Vagina (tissue), 2 donors: ENCODE measurements at regions not wholly inside any gene's neighbourhood (a gene's known extent, or its start where the extent isn't known, plus 50 kb on each side); places are given as distances from the start of the nearest gene placed in this dataset.

ENCODE experiments used
- DNase-seq, 2 donors: peaks; one replicate each; pipeline ENCODE4 v3.0.0-alpha.2; 2017; ENCODE audit errors: extremely low spot score in 2 of 2
- H3K27ac ChIP-seq: fragments of 200-600 bp; sonication (generic); one replicate; pipeline ENCODE4 v1.5.1; 2019
- H3K27me3 ChIP-seq: fragments of 200-600 bp; sonication (generic); one replicate; pipeline ENCODE4 v1.5.1; 2019
- H3K36me3 ChIP-seq, 2 donors: fragments of 200-600 bp; sonication (generic); one replicate each; pipeline ENCODE4 v1.5.1; 2017 to 2019
- H3K4me1 ChIP-seq: fragments of 200-600 bp; sonication (generic); one replicate; pipeline ENCODE4 v1.5.1; 2019
- H3K4me3 ChIP-seq, 2 donors: fragments of 200-600 bp; sonication (generic); 1 replicate in 1 of 2; 2 replicates in 1 of 2; pipeline ENCODE4 v1.5.1; 2016 to 2019
- H3K9me3 ChIP-seq: fragments of 200-600 bp; sonication (generic); one replicate; pipeline ENCODE4 v1.5.1; 2019
- CTCF ChIP-seq, 3 experiments: fragments of 450-650 bp in 2 of 3; fragments of 200-600 bp in 1 of 3; sonication (generic) in 1 of 3; IDR thresholded peaks; one replicate each; pipeline ENCODE4 v1.5.1; 2017 to 2019; ENCODE audit warnings: antibody characterized with exemption in 3 of 3, mild to moderate bottlenecking in 2 of 3, moderate library complexity in 2 of 3
- POLR2A ChIP-seq, 2 donors: fragments of 450-650 bp; IDR thresholded peaks; one replicate each; pipeline ENCODE4 v1.6.1; 2017; ENCODE audit warnings: antibody characterized with exemption in 2 of 2, mild to moderate bottlenecking in 2 of 2, moderate library complexity in 2 of 2
- POLR2AphosphoS5 ChIP-seq, 2 donors: sonication (generic); formaldehyde crosslinking; IDR thresholded peaks; one replicate each; pipeline ENCODE4 v1.9.0; 2017; ENCODE audit warnings: antibody characterized with exemption in 2 of 2, mild to moderate bottlenecking in 2 of 2, low read depth in 1 of 2; ENCODE audit not compliant: insufficient read depth in 1 of 2
- intact Hi-C: fragments of 100-400 bp; cut with DNase I; formaldehyde crosslinking; loops from one replicate; pipeline ENCODE4 v1.15.1; 2023

- DNase-seq = no peak
- H3K27ac ChIP-seq = no peak overlapping the region
- H3K4me3 ChIP-seq = no peak overlapping the region
- TF ChIP-seq POLR2AphosphoS5 (IDR thresholded peaks at IDR 0.05; ENCODE audit: insufficient read depth in 1 of 2, low read depth in 1 of 2) (no peak), CTCF (IDR thresholded peaks at IDR 0.05) (no peak), POLR2A (IDR thresholded peaks at IDR 0.05) (no peak)
- H3K9me3 ChIP-seq = no peaks in the 10 kb centered on the region
- H3K4me1 ChIP-seq = peaks cover 15% of the 10 kb centered on the region
- no peaks in the 10 kb centered on the region for H3K27me3 ChIP-seq
- no peaks in the 10 kb centered on the region for H3K36me3 ChIP-seq
- intact Hi-C loops = no loop called here
These were observed 104.4 kb downstream of the CRYAA start for GRCh38 chr21:43273016-43273707.

GRCh38 chr21:43272591-43272990 lies 103.8 kb downstream of the CRYAA start:
- Histone ChIP-seq H3K36me3 (no peaks in the 10 kb centered on the region), H3K27ac (no peak overlapping the region), H3K9me3 (no peaks in the 10 kb centered on the region), H3K4me1 (peaks cover 10% of the 10 kb centered on the region), H3K27me3 (no peaks in the 10 kb centered on the region), H3K4me3 (no peak overlapping the region)
- TF ChIP-seq POLR2A (IDR thresholded peaks at IDR 0.05) (no peak), POLR2AphosphoS5 (IDR thresholded peaks at IDR 0.05; ENCODE audit: insufficient read depth in 1 of 2, low read depth in 1 of 2) (no peak), CTCF (IDR thresholded peaks at IDR 0.05) (no peak)
- intact Hi-C loops = no loop called here
- no peak for DNase-seq

GRCh38 chr21:43271452-43272020 lies 102.7 kb downstream of the CRYAA start:
- intact Hi-C loops = no loop called here
- Histone ChIP-seq H3K27me3 (no peaks in the 10 kb centered on the region), H3K4me3 (no peak overlapping the region), H3K36me3 (no peaks in the 10 kb centered on the region), H3K27ac (no peak overlapping the region), H3K4me1 (peaks cover 10% of the 10 kb centered on the region), H3K9me3 (no peaks in the 10 kb centered on the region)
- TF ChIP-seq POLR2AphosphoS5 (IDR thresholded peaks at IDR 0.05; ENCODE audit: insufficient read depth in 1 of 2, low read depth in 1 of 2) (no peak), POLR2A (IDR thresholded peaks at IDR 0.05) (no peak), CTCF (IDR thresholded peaks at IDR 0.05) (no peak)
- no peak for DNase-seq

GRCh38 chr21:43270800-43271301 lies 102.0 kb downstream of the CRYAA start:
- Histone ChIP-seq H3K4me3 (no peak overlapping the region), H3K9me3 (no peaks in the 10 kb centered on the region), H3K27me3 (no peaks in the 10 kb centered on the region), H3K27ac (no peak overlapping the region), H3K4me1 (peaks cover 10% of the 10 kb centered on the region), H3K36me3 (no peaks in the 10 kb centered on the region)
- DNase-seq = no peak
- intact Hi-C loops = no loop called here
- TF ChIP-seq CTCF (IDR thresholded peaks at IDR 0.05) = no peak
- no peak for TF ChIP-seq POLR2A (IDR thresholded peaks at IDR 0.05)
- TF ChIP-seq POLR2AphosphoS5 (IDR thresholded peaks at IDR 0.05; ENCODE audit: insufficient read depth in 1 of 2, low read depth in 1 of 2) = no peak
